ENCODE measurements at regions not wholly inside any gene's neighbourhood (a gene's known extent, or its start where the extent isn't known, plus 50 kb on each side); places are given as distances from the start of the nearest gene placed in this dataset.

DNA sequence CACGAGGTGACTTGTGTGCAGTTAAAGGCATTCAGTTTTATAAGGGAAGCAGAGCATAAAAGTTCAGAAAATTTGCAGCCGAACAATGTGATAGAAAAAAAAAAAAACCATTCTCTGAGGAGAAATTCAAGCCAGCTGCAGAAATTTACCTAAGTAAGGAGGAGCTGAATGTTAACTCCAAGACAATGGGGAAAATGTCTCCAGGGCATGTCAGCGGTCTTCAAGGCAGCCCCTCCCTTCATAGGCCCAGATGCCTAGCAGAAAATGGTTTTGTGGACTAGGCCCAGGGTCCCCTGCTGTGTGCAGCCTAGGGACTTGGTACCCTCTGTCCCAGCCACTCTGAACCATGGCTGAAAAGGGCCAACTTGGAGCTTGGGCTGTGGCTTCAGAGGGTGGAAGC, 1764.0 kb downstream of the C4orf33 start:
- ATAC-seq: no peak
- TF ChIP-seq TOX (CRISPR knock-in tag; IDR thresholded peaks at IDR 0.05; ENCODE audit: borderline replicate concordance) (no peak), ZC3H10 (CRISPR knock-in tag; IDR thresholded peaks at IDR 0.05) (no peak), CSDC2 (CRISPR knock-in tag; IDR thresholded peaks at IDR 0.05) (no peak), GLIS3 (CRISPR knock-in tag; IDR thresholded peaks at IDR 0.05) (no peak), RARB (CRISPR knock-in tag; IDR thresholded peaks at IDR 0.05) (no peak), ISL1 (CRISPR knock-in tag; IDR thresholded peaks at IDR 0.05) (no peak), ESRRG (CRISPR knock-in tag; IDR thresholded peaks at IDR 0.05) (no peak), TCF4 (CRISPR knock-in tag; IDR thresholded peaks at IDR 0.05; ENCODE audit: borderline replicate concordance) (no peak), ZNF8 (CRISPR knock-in tag; IDR thresholded peaks at IDR 0.05) (no peak), ZFP30 (CRISPR knock-in tag; IDR thresholded peaks at IDR 0.05) (no peak), ZNF565 (CRISPR knock-in tag; conservative IDR thresholded peaks at IDR 0.05; ENCODE audit: low read depth) (no peak), ZNF70 (CRISPR knock-in tag; IDR thresholded peaks at IDR 0.05) (no peak), ZFP3 (CRISPR knock-in tag; IDR thresholded peaks at IDR 0.05) (no peak)
- TF ChIP-seq, protein P1, sequence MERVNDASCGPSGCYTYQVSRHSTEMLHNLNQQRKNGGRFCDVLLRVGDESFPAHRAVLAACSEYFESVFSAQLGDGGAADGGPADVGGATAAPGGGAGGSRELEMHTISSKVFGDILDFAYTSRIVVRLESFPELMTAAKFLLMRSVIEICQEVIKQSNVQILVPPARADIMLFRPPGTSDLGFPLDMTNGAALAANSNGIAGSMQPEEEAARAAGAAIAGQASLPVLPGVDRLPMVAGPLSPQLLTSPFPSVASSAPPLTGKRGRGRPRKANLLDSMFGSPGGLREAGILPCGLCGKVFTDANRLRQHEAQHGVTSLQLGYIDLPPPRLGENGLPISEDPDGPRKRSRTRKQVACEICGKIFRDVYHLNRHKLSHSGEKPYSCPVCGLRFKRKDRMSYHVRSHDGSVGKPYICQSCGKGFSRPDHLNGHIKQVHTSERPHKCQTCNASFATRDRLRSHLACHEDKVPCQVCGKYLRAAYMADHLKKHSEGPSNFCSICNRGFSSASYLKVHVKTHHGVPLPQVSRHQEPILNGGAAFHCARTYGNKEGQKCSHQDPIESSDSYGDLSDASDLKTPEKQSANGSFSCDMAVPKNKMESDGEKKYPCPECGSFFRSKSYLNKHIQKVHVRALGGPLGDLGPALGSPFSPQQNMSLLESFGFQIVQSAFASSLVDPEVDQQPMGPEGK (CRISPR knock-in tag; IDR thresholded peaks at IDR 0.05; ENCODE audit: borderline replicate concordance): no peak
- TF ChIP-seq, protein P2, sequence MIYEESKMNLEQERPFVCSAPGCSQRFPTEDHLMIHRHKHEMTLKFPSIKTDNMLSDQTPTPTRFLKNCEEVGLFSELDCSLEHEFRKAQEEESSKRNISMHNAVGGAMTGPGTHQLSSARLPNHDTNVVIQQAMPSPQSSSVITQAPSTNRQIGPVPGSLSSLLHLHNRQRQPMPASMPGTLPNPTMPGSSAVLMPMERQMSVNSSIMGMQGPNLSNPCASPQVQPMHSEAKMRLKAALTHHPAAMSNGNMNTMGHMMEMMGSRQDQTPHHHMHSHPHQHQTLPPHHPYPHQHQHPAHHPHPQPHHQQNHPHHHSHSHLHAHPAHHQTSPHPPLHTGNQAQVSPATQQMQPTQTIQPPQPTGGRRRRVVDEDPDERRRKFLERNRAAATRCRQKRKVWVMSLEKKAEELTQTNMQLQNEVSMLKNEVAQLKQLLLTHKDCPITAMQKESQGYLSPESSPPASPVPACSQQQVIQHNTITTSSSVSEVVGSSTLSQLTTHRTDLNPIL (CRISPR knock-in tag; IDR thresholded peaks at IDR 0.05; ENCODE audit: low read depth): no peak
- TF ChIP-seq, protein P3, sequence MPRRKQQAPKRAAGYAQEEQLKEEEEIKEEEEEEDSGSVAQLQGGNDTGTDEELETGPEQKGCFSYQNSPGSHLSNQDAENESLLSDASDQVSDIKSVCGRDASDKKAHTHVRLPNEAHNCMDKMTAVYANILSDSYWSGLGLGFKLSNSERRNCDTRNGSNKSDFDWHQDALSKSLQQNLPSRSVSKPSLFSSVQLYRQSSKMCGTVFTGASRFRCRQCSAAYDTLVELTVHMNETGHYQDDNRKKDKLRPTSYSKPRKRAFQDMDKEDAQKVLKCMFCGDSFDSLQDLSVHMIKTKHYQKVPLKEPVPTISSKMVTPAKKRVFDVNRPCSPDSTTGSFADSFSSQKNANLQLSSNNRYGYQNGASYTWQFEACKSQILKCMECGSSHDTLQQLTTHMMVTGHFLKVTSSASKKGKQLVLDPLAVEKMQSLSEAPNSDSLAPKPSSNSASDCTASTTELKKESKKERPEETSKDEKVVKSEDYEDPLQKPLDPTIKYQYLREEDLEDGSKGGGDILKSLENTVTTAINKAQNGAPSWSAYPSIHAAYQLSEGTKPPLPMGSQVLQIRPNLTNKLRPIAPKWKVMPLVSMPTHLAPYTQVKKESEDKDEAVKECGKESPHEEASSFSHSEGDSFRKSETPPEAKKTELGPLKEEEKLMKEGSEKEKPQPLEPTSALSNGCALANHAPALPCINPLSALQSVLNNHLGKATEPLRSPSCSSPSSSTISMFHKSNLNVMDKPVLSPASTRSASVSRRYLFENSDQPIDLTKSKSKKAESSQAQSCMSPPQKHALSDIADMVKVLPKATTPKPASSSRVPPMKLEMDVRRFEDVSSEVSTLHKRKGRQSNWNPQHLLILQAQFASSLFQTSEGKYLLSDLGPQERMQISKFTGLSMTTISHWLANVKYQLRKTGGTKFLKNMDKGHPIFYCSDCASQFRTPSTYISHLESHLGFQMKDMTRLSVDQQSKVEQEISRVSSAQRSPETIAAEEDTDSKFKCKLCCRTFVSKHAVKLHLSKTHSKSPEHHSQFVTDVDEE (CRISPR knock-in tag; IDR thresholded peaks at IDR 0.05): no peak
- TF ChIP-seq, protein P4, sequence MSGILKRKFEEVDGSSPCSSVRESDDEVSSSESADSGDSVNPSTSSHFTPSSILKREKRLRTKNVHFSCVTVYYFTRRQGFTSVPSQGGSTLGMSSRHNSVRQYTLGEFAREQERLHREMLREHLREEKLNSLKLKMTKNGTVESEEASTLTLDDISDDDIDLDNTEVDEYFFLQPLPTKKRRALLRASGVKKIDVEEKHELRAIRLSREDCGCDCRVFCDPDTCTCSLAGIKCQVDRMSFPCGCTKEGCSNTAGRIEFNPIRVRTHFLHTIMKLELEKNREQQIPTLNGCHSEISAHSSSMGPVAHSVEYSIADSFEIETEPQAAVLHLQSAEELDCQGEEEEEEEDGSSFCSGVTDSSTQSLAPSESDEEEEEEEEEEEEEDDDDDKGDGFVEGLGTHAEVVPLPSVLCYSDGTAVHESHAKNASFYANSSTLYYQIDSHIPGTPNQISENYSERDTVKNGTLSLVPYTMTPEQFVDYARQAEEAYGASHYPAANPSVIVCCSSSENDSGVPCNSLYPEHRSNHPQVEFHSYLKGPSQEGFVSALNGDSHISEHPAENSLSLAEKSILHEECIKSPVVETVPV (CRISPR knock-in tag; IDR thresholded peaks at IDR 0.05): no peak
- TF ChIP-seq, protein P5, sequence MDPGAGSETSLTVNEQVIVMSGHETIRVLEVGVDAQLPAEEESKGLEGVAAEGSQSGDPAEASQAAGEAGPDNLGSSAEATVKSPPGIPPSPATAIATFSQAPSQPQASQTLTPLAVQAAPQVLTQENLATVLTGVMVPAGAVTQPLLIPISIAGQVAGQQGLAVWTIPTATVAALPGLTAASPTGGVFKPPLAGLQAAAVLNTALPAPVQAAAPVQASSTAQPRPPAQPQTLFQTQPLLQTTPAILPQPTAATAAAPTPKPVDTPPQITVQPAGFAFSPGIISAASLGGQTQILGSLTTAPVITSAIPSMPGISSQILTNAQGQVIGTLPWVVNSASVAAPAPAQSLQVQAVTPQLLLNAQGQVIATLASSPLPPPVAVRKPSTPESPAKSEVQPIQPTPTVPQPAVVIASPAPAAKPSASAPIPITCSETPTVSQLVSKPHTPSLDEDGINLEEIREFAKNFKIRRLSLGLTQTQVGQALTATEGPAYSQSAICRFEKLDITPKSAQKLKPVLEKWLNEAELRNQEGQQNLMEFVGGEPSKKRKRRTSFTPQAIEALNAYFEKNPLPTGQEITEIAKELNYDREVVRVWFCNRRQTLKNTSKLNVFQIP (CRISPR knock-in tag; IDR thresholded peaks at IDR 0.05; ENCODE audit: borderline replicate concordance, low read depth): no peak

DNA sequence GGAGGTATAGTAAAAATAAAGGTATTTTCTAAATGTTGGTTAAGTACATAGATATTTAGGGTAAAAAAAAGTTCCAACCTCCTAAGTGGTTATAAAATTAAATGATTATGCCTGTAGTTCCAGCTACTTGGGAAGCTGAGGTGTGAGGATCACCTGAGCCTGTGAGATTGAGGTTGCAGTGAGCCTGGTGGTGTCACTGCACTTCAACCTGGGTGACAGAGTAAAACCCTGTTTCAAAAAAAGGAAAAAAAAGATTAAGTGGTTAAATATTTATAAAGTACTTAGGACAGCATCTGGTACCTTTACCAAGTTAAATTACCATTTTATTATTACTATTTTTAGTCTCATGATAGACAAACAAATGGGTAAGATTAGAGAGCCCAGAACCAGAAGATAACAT, 1801.0 kb downstream of the C4orf33 start:
- ATAC-seq: no peak
- TF ChIP-seq GLIS3 (CRISPR knock-in tag; IDR thresholded peaks at IDR 0.05) (no peak), PPARA (CRISPR knock-in tag; IDR thresholded peaks at IDR 0.05; ENCODE audit: borderline replicate concordance) (no peak), ESRRG (CRISPR knock-in tag; IDR thresholded peaks at IDR 0.05) (no peak), ZNF8 (CRISPR knock-in tag; IDR thresholded peaks at IDR 0.05) (no peak), ARNTL (CRISPR knock-in tag; IDR thresholded peaks at IDR 0.05; ENCODE audit: borderline replicate concordance, low read depth) (no peak), ZFP3 (CRISPR knock-in tag; IDR thresholded peaks at IDR 0.05) (no peak), TOX (CRISPR knock-in tag; IDR thresholded peaks at IDR 0.05; ENCODE audit: borderline replicate concordance) (no peak), BACH2 (CRISPR knock-in tag; IDR thresholded peaks at IDR 0.05; ENCODE audit: borderline replicate concordance) (no peak), ZNF70 (CRISPR knock-in tag; IDR thresholded peaks at IDR 0.05) (no peak), TCF4 (CRISPR knock-in tag; IDR thresholded peaks at IDR 0.05; ENCODE audit: borderline replicate concordance) (no peak), ZNF565 (CRISPR knock-in tag; conservative IDR thresholded peaks at IDR 0.05; ENCODE audit: low read depth) (no peak)
- TF ChIP-seq, protein P4 (CRISPR knock-in tag; IDR thresholded peaks at IDR 0.05): no peak
- TF ChIP-seq, protein P1 (CRISPR knock-in tag; IDR thresholded peaks at IDR 0.05; ENCODE audit: borderline replicate concordance): no peak
- TF ChIP-seq, protein P2 (CRISPR knock-in tag; IDR thresholded peaks at IDR 0.05; ENCODE audit: low read depth): no peak
